Skeletal muscle tissue (tissue), 3 donors: ENCODE measurements at regions not wholly inside any gene's neighbourhood (a gene's known extent, or its start where the extent isn't known, plus 50 kb on each side); places are given as distances from the start of the nearest gene placed in this dataset.

Experiments
- H3K27ac ChIP-seq: one replicate; pipeline ENCODE4 v1.7.0; 2013; ENCODE audit warnings: mild to moderate bottlenecking, low read depth, low read length, inconsistent platforms
- H3K27me3 ChIP-seq, 3 donors: one replicate each; pipeline ENCODE4 v1.7.0; 2013; ENCODE audit warnings: low read length in 3 of 3; ENCODE audit not compliant: control insufficient read depth in 3 of 3, insufficient read depth in 3 of 3
- H3K36me3 ChIP-seq, 3 donors: one replicate each; pipeline ENCODE4 v1.7.0; 2013; ENCODE audit warnings: low read length in 3 of 3; ENCODE audit not compliant: control insufficient read depth in 3 of 3, insufficient read depth in 3 of 3
- H3K4me1 ChIP-seq, 3 donors: one replicate each; pipeline ENCODE4 v1.7.0; 2013; ENCODE audit warnings: low read length in 3 of 3, mild to moderate bottlenecking in 3 of 3; ENCODE audit not compliant: control insufficient read depth in 3 of 3, insufficient read depth in 3 of 3
- H3K4me3 ChIP-seq, 3 donors: one replicate each; pipeline ENCODE4 v1.7.0; 2013; ENCODE audit warnings: low read length in 3 of 3
- H3K9ac ChIP-seq, 3 donors: one replicate each; pipeline ENCODE4 v1.7.0; 2013; ENCODE audit warnings: low read length in 3 of 3, mild to moderate bottlenecking in 3 of 3, moderate library complexity in 2 of 3, low read depth in 1 of 3
- H3K9me3 ChIP-seq, 3 donors: one replicate each; pipeline ENCODE4 v1.7.0; 2013; ENCODE audit warnings: low read length in 3 of 3; ENCODE audit not compliant: control insufficient read depth in 3 of 3
- donor health status: Osteomylitis.

- H3K4me3 ChIP-seq = no peak overlapping the region
- H3K9ac ChIP-seq = no peak overlapping the region
- H3K4me1 ChIP-seq = peaks cover 9 to 12% (median 10%) of the 10 kb centered on the region in 3 donors
- H3K27ac ChIP-seq = no peak overlapping the region
- no peaks in the 10 kb centered on the region for H3K27me3 ChIP-seq
- no peaks in the 10 kb centered on the region for H3K36me3 ChIP-seq
- no peaks in the 10 kb centered on the region for H3K9me3 ChIP-seq
Observed at GRCh38 chr10:3904419-3904960, 119.5 kb upstream of the KLF6 start.

DNA sequence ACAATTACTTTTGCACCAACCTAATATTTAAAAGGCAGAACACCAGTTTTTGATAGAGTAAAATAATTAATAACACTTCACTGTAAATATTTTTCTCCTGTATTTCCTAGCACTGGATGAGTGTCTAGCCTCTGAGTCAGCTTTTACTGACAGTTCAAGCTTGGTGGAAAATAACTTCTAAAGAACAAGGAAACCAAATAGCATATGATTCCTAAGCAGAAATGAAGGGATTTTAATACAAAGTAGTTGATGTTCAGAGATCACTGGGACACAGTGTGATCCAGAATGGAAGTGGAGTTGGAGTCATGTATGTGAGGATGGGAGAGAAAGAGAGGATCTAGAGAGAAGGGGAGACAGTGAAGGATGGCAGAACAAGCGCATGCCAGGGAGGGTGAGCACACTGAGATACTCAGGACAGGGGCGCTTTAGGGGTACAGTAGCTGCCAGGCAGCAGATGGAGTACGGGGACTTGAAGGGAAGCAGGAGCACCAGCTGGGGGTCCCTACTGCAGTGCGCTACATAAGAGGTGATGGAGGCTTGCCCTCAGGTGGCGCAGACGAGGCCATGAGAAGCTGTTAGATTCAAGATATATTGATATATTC is 117.9 kb upstream of the KLF6 start:
- no peak overlapping the region for H3K4me3 ChIP-seq
- H3K9me3 ChIP-seq = no peaks in the 10 kb centered on the region
- no peak overlapping the region for H3K27ac ChIP-seq
- peaks cover 6 to 8% (median 7%) of the 10 kb centered on the region in 3 donors for H3K4me1 ChIP-seq
- no peaks in the 10 kb centered on the region for H3K27me3 ChIP-seq
- no peak overlapping the region for H3K9ac ChIP-seq
- no peaks in the 10 kb centered on the region for H3K36me3 ChIP-seq

DNA sequence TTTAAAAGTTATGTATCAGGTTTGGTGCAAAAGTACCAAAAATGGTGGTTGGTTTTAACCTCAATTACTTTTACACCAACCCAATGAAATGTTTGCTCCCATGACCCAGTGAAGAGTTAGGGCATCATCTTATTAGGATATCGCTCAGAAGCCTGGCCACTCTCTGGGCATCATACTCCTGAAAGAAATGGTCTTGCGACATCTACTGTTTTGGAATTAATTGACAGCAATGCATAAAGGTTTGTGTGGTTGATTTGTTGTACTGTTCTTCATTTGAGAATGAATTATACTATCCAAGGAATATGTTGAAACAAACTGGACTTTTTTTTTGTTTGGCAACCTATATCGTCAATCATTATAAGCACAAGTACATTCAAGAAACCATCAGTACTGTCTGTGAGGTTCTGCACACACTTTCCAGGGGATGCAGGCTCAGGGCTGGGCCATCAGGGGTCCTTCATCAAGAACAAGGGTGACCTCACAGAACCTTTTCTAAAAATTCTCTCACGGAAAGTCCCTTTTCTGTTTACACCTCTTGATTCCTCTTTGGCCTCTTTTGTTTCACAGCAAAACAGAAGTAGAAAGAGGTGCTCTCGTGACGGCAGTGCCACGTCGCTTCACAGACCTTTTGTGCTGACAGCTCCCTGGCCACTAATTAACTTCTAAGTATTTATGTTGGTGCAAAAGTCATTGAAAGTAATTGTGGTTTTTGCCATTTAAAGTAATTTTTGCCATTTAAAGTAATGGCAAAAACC is 117.2 kb upstream of the KLF6 start:
- H3K4me1 ChIP-seq = peaks cover under 1 to 2% (median 2%) of the 10 kb centered on the region in 3 donors
- no peak overlapping the region for H3K9ac ChIP-seq
- H3K9me3 ChIP-seq = no peaks in the 10 kb centered on the region
- H3K27ac ChIP-seq = no peak overlapping the region
- H3K36me3 ChIP-seq = no peaks in the 10 kb centered on the region
- no peak overlapping the region for H3K4me3 ChIP-seq
- H3K27me3 ChIP-seq = no peaks in the 10 kb centered on the region

DNA sequence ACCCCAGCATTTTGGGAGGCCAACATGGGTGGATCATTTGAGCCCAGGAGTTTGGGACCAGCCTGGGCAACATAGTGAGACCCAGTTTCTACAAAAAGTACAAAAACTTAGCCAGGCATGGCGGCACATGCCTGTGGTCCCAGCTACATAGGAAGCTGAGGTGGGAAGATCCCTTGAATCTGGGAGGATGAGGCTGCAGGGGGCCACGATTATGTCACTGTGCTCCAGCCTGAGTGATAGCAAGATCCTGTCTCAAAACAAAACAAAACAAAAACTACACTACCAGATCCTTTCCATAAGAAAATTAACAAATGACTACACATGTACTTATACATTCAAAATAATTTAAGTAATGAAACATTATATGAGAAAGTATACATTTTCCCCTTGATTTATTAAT is 116.4 kb upstream of the KLF6 start:
- H3K27me3 ChIP-seq = no peaks in the 10 kb centered on the region
- no peaks in the 10 kb centered on the region for H3K9me3 ChIP-seq
- H3K36me3 ChIP-seq = no peaks in the 10 kb centered on the region
- H3K27ac ChIP-seq = no peak overlapping the region
- no peak overlapping the region for H3K4me3 ChIP-seq
- no peak overlapping the region for H3K9ac ChIP-seq
- no peaks in the 10 kb centered on the region for H3K4me1 ChIP-seq

- Histone ChIP-seq H3K4me1 (no peaks in the 10 kb centered on the region), H3K9ac (no peak overlapping the region), H3K9me3 (no peaks in the 10 kb centered on the region), H3K27ac (no peak overlapping the region), H3K36me3 (no peaks in the 10 kb centered on the region), H3K4me3 (no peak overlapping the region), H3K27me3 (no peaks in the 10 kb centered on the region)
Observed at GRCh38 chr10:3900391-3900790, 115.4 kb upstream of the KLF6 start.

- H3K27ac ChIP-seq = no peak overlapping the region
- no peak overlapping the region for H3K9ac ChIP-seq
- no peak overlapping the region for H3K4me3 ChIP-seq
- H3K36me3 ChIP-seq = no peaks in the 10 kb centered on the region
- H3K9me3 ChIP-seq = no peaks in the 10 kb centered on the region
- no peaks in the 10 kb centered on the region for H3K4me1 ChIP-seq
- no peaks in the 10 kb centered on the region for H3K27me3 ChIP-seq
Observed at GRCh38 chr10:3898821-3899220, 113.8 kb upstream of the KLF6 start.

DNA sequence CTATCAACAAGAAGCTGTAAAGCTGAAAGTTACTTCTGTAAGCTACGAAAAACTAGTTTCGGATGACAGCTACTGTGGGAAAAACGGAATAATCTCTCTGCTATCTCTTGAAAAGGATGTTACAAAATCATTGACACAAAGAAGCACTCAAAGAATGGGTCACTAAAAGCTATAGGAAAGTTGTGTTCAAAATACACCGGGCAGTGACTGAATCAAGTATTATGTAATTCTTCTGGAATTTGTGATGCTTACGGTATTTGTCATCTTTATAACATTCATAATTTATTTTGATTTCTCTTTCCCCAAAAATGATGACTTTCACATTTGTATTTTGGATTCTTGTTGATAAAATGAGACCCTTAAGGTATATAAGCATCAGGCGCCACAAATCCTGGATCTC is 112.1 kb upstream of the KLF6 start:
- H3K27me3 ChIP-seq = no peaks in the 10 kb centered on the region

GRCh38 chr10:3896161-3896560 is 111.2 kb upstream of the KLF6 start:
- Histone ChIP-seq H3K9ac (no peak overlapping the region), H3K9me3 (no peaks in the 10 kb centered on the region), H3K4me3 (no peak overlapping the region)

More for the DNA sequence above, 112.1 kb upstream of the KLF6 start:
- Histone ChIP-seq H3K9me3 (no peaks in the 10 kb centered on the region), H3K4me3 (no peak overlapping the region), H3K4me1 (no peaks in the 10 kb centered on the region), H3K27ac (no peak overlapping the region), H3K36me3 (no peaks in the 10 kb centered on the region), H3K9ac (no peak overlapping the region)

GRCh38 chr10:3895045-3895631 is 110.1 kb upstream of the KLF6 start:
- H3K4me1 ChIP-seq = no peaks in the 10 kb centered on the region
- no peak overlapping the region for H3K27ac ChIP-seq
- no peaks in the 10 kb centered on the region for H3K27me3 ChIP-seq
- H3K4me3 ChIP-seq = no peak overlapping the region
- no peaks in the 10 kb centered on the region for H3K9me3 ChIP-seq
- no peak overlapping the region for H3K9ac ChIP-seq
- H3K36me3 ChIP-seq = no peaks in the 10 kb centered on the region

More at GRCh38 chr10:3896161-3896560, 111.2 kb upstream of the KLF6 start:
- Histone ChIP-seq H3K4me1 (no peaks in the 10 kb centered on the region), H3K27ac (no peak overlapping the region), H3K27me3 (no peaks in the 10 kb centered on the region), H3K36me3 (no peaks in the 10 kb centered on the region)
